DMS 273 (cell line): ENCODE measurements at regions not wholly inside any gene's neighbourhood (a gene's known extent, or its start where the extent isn't known, plus 50 kb on each side); places are given as distances from the start of the nearest gene placed in this dataset.

Experiments used
- DNase-seq: peaks from one replicate; lab custom pipeline; 2025; ENCODE audit not compliant: unreplicated experiment; lab: John Stamatoyannopoulos, UW

DNA sequence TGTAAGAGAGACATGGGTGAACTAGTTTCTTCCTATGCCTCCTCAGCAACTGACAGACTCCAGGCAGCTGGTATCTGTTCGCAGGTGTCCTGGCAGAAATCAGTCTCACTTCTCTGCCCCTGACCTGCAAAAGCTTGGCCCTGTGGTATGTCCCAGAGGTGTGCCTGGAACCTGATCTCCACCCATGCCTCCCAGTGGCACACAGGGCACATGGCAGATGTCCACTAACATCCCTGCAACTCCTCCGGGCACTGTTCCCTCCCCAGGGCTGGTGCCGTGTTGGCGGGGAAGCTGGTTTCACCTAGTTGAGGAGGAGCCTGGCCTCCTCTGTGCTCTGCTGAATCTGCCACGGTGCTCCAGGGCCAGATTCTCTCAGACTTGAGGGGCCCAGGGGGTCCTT, 123.3 kb upstream of the GGTLC1 start:
- DNase-seq, result no peak

DNA sequence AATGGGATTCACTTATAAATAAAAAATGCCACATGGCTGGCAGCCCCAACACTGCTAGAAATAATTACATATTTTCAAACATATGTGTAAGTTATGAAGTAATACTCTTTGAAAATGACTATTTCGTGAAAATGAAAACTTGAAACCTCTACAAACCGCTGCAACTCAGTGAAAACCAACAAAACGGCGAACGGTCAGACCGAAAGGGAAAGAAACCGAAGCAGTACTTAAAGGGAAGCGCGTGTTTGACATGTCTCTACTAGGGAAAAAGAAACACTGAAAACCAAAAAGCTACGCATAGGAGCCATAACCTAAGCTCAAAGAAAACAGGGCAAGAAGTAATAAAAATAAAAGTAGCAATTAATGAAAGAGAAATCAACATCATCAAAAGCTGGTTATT, 121.0 kb upstream of the GGTLC1 start:
- DNase-seq, result no peak

DNA sequence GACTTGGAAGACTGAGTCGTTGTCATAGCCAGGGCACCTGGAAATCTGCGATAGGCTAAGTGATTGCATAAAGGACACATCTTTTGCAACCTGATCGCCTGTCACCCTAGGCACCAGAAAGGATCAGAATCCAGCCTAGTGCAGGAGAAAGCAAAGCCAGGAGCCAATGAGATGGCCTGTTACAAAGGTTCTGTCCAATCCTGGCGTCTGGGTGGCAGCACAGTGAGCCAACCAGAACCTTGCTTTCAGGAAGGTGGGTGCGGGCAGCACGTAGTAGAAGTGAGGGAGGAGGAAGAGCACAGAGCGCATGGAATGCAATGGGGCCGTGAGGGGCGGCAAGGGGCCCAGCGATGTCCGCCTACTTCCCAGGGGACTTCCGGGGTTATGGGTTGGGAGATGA, 120.4 kb upstream of the GGTLC1 start:
- no peak for DNase-seq

DNA sequence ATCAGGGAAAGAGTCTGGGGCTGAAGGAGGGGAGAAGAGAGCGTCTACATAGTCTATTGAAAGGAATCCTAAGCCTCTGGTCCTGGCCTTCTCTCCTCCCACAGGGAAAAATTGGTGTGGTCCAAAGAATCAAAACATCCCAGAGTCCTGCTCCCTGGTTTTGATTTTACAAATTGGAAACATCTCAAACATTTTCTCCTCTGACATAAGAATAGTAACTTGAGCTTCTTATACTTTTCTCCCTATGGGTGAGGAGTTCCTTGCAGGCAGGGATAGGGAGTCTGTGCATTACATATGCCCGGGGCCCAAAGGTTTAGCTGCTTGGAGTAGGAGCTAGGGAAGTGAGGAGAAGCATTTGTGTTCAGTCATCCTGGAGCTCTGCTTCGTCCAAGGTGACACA, 120.0 kb upstream of the GGTLC1 start:
- no peak for DNase-seq

DNA sequence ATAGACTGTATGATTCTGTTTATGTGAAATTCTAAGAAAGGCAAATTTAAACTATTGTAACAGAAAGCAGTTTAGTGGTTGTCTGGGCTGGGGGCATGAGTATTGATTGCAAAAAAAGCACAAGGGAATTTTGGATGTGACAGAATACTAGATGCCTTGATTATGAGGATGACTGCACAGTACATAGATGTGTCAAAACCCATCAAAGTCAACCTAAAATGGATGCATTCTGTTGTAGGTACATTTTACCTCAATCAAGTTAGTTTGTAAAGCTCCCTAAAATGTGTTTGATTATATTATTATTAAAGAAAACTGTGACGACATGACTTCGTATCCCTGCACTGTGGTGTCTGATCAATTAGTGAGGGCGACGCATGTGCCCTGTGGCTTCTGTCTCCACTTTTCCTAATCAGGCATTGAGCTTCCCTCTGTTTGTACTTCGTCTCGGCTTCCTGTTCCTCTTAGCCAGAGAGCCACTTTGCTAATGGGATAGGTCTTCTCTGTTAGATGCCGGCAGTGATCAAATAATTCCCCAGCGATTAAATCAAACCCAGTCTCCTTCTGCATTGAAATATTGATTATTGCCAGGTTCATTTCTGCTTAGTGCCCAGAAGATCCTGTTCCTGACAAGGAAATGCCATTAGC, 118.3 kb upstream of the GGTLC1 start:
- DNase-seq, result no peak

DNA sequence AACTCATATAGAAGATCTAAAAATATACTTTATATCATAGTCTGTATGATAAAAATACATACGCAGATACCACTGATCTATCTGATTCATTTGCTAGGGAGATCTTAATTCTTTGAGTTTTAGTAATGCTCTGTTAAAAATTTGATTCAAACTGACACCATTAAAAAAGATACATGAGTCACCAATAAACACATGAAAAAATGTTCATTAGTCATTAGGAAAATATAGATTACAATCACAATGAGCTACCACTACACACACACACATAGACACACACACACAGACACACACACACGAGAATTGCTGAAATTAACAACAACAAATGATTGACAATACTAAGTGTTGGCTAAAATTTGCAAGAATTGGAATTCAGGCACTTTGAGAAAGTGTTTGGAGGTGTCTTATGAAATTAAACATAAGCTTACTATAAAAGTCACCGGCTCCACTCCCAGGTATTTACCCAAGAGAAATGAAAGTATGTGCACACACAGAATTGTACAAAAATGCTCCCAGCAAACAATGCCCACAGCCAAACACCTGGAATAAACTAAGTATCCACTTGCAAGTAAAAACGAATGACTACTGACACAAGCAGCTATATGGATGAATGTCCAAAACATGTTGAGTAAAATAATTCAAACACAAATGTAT, 117.7 kb upstream of the GGTLC1 start:
- no peak for DNase-seq

DNA sequence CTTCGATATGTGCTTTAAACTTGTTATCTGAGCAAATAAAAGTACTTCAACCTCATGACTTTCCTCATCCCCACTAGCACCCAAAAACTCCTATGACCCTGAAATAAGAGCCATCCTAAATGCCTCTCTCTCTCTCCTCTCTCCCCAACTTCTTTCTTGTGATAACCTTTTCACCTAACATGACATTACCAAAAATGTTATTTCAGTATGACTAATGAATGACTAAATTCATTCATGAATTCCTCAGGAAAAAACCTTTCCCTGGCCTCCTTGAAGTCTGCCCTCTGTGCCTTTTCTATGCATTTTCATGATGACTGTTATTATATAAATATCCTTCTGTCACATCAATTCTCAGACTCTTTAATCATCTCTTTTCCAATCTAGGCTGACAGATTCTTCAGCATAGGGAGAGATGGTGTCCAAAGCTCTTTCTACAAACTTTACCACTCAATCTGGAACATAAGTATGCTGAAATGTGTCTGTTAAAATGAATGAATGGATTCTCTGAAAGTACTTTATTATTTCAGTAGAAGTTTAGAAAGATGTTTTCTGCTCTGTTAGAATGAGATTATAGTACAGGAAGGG, 114.3 kb upstream of the GGTLC1 start:
- DNase-seq, result no peak

DNA sequence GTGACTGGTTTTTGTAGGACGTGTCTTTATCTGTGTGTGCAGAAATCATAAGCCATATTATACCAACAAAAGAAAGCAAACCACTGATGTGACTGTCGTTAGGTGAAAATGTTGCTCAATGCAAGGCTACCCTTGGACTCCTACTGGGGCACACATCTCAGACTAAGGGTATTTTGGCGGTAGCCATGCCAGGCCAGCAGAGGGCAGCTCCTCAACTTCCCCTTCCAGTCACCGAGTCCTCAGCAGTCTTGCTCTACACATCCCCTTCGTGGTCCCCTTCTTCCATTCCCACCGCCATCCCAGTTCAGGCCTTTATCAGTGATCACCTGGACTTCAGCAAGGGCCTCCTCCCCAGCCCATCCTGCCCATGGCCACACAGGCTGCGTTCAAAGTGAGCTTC, 113.7 kb upstream of the GGTLC1 start:
- peak; percentile 56 for DNase-seq

DNA sequence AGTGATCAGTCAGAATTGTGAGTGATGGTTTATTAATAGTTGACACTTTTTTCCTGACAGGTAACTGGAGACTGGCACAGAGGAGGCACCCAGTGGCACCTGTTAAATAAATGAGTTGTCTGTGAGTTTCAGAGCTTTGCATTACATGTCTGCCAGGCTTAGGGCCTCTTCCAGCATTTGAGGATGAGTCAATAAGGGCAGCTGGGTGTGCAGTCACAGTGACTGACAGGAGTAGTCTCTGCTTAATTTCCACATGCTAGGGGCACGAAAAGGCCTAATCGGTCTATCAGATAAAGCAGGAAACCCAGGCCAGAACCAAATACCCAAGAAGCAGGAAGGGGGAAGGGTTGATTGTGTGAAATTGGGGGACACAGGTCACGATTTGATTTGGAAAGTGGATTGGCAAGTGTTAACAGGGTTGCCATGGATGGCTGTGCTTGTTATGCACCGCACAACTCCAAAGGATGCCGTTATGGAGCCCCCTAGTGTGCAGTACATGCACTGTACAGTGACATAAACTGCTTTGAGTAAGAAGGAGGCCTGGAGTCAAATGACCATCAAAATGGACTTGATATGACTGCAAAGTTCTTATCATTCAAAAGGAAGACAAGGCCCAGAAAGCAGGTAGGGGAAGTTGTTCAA, 111.9 kb upstream of the GGTLC1 start:
- peak; percentile 83 for DNase-seq

DNA sequence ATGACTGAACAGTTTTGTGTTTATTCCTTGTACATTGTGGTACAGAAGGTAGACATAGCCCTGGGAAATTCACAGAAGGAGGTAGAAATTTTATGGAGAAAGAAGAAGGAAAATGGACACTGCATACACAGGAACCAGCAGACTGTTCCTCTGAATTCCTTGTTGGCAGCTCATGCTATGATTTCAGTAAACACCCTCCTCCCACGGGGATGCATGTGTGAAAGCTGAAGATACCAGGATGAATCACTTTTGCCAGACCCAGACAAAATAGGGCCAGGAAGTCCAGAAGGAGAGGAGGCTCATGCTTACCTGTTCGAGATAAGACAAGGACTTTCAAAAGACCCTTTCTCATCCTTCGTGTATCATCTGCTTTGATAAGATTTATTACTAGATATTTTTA, 110.3 kb upstream of the GGTLC1 start:
- no peak for DNase-seq

DNA sequence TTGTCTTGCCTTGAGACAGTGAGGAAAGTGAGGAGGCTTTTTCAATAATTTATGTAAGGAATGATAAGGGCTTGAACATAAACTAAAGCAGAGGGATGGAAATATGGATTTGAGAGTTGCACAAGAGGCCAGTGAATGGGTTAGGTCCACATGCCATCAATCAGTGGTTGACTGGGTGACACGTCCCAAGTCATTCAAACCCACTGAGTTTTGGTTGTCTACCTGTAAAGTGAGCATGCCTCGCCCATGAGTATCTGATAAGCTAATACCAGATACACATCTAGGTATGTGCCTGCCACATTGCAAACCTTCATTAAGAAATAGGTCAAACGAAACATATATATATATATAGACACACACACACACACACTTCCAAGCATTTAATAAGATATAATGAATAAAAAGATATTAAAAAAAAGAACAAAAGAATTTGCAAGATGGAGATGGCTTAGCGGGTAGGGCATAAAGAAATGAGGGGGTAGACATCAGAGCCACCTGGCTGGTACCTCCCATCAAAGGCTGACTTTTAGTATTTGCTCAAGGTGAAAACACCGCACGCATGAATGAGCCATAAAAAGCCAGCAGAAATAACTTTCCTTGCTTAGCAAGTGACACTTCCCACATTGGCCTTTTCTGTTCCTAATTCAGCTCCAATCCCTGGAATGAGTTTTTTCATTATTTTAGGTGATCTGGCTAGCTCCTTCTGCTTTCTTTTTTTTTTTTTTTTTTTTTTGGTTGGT, 109.1 kb upstream of the GGTLC1 start:
- no peak for DNase-seq

DNA sequence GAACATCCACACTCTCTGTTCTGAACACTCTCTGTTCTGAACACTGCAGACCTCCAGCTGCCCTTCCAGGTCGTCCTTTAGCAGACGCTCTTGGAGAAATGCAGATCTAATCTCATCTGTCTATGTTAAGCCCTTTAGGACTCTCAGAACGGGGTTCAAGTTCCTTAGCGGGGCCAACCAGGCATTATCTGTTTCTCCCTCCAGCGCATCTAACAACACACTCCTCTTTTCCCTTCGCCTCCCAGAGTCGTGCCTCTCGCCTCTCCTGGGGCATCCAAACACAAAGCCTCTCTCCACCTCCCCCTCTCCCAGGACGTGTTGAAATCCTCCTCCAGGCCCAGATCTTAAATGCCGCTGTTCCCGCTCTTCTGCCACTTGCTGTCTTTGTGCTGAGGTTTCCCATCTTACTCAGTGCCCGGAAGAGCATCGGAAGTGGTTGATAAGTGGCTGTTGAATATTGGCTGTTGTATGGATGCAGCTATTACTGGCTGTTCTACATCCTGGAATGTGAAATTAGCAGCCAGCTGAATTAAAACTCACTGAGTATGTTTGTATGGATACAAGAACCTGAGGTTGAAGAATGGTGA, 108.4 kb upstream of the GGTLC1 start:
- no peak for DNase-seq

DNA sequence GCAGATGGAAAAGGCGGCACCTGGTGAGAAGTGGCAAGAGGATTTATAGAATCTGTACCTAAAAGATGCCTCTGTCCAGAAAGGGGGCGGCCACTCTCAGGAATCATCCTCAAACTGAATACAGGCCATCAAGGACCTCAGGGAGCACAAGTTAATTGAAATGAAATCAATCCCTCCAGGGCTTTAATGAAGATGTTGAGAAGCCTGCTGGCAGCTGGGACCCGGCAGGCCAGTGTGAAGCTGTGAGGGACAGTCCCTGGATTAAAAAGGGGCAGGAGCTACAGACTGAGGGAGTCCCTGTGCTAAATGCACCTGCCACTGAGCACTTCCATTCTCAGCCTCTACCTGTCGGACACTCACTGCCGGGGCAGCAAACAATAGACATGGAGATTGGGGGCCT, 107.7 kb upstream of the GGTLC1 start:
- DNase-seq, result no peak

DNA sequence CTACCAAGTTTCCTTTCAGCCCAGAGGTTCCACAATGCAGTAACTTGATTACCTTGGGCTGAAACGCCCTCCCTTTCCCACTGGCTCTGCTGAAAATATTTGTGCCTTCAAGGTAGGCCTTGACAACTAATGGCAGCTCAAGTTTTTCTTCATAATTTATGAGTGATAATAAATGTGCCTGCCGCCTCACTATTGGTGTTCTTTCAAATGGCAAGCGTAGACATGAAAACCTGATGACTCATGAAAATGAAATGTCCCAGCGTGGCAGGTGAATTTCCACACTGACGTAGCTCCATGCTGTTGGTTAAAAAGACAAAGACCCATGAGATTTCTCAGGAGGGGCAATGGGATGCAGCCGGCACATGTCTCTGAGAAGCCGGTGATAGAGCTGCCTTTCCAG, 107.2 kb upstream of the GGTLC1 start:
- no peak for DNase-seq

DNA sequence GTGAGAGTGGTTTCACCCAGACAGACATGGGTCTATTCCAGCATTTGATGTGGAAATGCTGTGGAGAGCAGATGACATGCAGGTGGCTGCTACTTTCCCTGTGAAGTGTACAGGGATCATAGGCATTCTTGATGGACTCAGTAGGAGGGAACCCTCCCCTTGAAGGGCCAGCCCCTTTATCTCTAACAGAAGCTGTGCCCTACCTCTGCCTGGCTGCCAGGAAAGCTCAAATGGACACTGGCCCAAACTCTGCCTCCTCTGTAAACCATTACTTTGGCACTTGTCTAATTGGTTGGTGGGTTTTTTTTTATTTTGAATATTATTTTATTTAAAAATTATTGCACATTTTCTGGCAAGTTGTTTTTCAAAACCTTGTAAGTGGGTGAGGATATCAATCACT, 106.7 kb upstream of the GGTLC1 start:
- no peak for DNase-seq

DNA sequence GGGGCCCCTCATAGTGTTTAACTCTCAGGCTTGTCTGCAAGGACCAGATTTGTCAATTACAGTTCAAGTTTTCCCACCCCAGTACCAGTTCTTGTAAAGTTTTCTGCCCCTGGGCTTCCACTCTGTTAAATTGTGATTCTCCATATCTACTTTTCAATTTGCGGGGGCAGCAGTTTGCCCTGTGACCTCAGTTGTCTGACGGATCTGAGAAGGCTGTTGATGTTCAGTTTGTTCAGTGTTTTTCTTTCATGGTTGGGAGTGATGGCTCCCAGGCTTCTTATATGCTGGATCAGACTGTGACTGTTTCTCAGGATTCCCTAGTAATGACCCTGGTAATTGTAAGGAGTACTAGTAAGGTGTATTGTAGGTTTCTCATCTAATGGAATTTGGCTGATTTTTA, 101.0 kb upstream of the GGTLC1 start:
- no peak for DNase-seq

DNA sequence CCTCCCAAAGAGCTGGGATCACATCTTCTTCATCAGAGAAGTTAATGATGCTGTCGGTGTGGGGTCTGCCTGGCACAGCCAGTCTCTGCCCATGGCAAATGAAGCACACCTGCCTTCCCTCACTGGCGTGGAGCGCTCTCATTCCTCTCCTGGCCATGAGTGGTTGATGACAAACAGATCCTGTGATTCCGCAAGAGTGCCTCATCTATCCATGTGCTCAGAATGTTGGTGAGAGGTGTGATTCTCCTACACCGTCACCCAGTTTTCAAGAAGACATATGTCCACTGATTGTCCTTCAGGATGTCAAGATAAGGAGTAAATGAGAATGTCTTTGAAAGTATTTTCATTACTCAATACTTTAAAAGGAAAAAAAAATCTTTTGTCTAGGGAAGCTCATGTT, 97.5 kb upstream of the GGTLC1 start:
- no peak for DNase-seq

DNA sequence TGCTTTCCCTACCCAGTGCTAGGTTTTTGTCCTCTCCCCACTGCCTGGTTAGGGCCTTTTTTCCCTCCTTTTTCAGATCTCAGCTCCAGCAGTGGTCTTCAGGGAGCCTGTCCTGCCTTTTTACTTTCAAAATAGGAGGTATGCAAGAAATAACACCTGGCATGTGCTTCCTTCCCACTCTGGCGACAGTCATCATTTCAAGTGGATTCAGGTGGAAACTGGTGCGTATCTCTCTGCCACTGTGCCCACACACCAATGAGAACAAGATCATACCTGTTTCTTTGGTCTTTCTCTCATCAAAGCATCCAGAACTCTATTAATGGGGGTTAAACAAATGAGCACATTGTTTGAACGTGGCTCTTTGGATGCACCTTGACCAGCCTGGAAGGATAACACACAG, 95.7 kb upstream of the GGTLC1 start:
- no peak for DNase-seq

DNA sequence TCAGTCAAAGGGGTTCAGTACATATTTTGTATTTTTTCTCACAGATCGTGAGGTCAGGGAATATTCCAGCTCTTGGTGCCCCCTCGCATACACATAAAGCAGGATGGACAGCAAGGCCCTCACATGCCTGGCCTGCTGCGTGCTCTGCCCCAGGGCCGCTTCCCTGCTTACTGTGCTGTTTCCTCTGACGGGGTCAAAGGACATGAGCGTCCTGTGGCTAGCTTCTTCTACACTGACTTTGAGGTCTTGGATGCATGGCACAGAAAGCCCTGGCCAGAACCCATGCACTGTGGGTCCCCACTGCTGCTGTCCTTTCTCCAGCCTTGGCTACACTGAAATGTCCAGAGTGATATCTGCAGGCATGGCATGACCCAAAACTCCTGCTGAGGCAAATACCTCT, 92.5 kb upstream of the GGTLC1 start:
- no peak for DNase-seq

DNA sequence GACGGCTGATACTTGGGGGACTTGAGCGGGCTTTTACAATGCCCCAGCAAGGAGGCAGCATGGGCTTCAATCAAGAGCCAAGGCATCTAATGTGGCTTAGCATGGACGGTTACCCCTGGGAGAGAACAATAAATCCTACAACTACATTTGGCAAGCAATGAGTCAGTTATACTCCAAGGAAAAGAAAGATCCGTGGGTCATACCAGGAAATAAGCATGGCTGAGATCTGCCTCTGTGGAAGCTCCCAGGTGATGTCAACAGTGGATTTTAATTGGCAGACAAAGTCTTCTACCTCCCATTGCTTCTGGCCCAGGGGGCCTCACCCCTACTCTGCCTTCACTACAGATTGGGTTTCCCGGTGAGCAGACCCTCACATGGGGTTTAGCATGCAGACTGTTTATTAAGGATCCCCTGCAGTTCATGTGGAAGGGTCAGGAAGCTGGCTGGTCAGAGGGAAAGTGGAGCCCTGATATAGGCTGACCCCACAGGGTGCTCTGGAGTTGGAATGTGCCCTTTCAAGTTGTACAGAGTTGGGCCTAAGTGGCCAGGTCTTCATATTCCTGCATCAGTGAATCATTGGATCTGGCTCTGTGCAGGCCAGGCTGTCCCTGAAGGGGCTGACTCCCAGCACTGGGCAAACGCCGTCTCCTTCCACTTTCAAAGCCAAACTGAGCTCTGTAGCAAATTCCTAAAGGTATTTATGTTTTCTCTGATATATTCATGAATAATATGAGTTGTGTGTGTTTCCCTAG, 91.3 kb upstream of the GGTLC1 start:
- DNase-seq, result no peak

DNA sequence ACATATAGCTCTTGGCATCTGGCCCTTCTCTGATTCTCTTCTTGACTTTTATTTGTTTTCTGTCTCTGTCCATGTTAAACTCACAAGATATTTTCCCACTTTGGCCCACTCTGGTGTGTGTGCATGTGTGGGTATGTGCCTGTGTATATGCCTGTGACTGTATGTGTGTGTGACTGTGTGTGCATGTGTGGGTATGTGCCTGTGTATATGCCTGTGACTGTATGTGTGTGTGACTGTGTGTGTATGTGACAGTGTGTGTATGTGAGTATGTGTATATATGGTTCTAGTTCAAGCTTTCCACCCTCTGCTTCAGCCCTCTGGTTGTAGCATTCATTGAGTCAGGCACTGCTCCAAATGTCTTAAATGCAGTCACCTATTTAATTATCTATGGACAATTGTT, 88.6 kb upstream of the GGTLC1 start:
- no peak for DNase-seq
